ENCODE measurements at regions not wholly inside any gene's neighbourhood (a gene's known extent, or its start where the extent isn't known, plus 50 kb on each side); places are given as distances from the start of the nearest gene placed in this dataset.
"Not testable (repeated sequence)": the region's sequence is repeated elsewhere in the genome, so short reads cannot be mapped to it uniquely, and the experiment has no call there.

- Mint-ChIP-seq H3K4me1 (no peaks in the 10 kb centered on the region), H3K9me3 (no peaks in the 10 kb centered on the region), H3K4me3 (no peak overlapping the region), H3K36me3 (no peaks in the 10 kb centered on the region), H3K27ac (no peak overlapping the region), H3K27me3 (ENCODE audit: low read depth in 3 of 3) (peaks cover 2 to 6% (median 2%) of the 10 kb centered on the region in 3 donors)
- no peak for DNase-seq
Observed at GRCh38 chr19:27974082-27974513, 1238.9 kb downstream of the UQCRFS1 start.

DNA sequence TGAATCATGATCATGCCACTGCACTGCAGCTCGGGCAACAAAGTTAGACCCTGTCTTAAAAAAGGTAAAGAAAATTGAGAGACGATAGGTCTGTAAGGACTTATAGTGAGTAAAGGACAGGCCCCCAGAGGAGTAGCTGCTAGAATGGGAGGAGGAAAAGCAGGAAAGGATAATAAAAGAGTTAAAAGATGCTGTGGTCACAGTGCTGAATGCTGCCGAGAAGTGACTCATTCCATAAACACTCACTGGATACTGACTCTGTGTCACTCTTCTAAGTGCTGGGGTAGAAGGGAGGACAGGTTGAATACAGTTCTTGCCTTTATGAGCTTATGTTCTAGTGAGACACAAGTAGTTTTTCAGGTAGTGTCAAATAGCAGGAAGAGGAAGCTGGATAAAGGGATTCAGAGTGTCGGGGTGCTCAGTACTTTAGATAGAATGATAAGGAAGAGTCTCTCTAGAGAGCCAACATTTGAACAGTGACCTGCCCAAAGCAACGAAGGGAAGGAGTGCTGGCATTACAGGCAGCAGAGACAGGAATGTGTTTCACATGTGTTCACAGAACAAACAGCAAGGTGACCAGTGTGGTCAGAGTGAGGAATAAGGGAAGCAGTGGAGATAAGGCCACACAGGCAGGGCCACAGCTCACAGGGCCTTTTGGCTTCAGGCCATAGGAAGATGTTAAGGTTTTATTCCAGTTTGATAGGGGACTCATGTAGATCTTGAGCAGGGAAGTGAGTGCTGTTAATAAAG, 1240.5 kb downstream of the UQCRFS1 start:
- H3K4me1 Mint-ChIP-seq = no peaks in the 10 kb centered on the region
- H3K27ac Mint-ChIP-seq = no peak overlapping the region
- no peaks in the 10 kb centered on the region for H3K9me3 Mint-ChIP-seq
- no peak overlapping the region for H3K4me3 Mint-ChIP-seq
- H3K27me3 Mint-ChIP-seq (ENCODE audit: low read depth in 3 of 3) = peaks cover 2 to 6% (median 2%) of the 10 kb centered on the region in 3 donors
- H3K36me3 Mint-ChIP-seq = no peaks in the 10 kb centered on the region
- DNase-seq = no peak

- no peak overlapping the region for H3K27ac Mint-ChIP-seq
- H3K36me3 Mint-ChIP-seq = no peaks in the 10 kb centered on the region
- H3K9me3 Mint-ChIP-seq = no peaks in the 10 kb centered on the region
- no peak overlapping the region for H3K4me3 Mint-ChIP-seq
- no peaks in the 10 kb centered on the region for H3K4me1 Mint-ChIP-seq
- peaks cover 2 to 4% (median 2%) of the 10 kb centered on the region in 3 donors for H3K27me3 Mint-ChIP-seq (ENCODE audit: low read depth in 3 of 3)
- DNase-seq = no peak
Observed at GRCh38 chr19:27971869-27972268, 1241.1 kb downstream of the UQCRFS1 start.

- Mint-ChIP-seq H3K36me3 (no peaks in the 10 kb centered on the region), H3K4me3 (no peak overlapping the region), H3K27ac (no peak overlapping the region), H3K4me1 (no peaks in the 10 kb centered on the region), H3K27me3 (ENCODE audit: low read depth in 3 of 3) (peaks cover 2% of the 10 kb centered on the region in 3 donors), H3K9me3 (no peaks in the 10 kb centered on the region)
- no peak for DNase-seq
Observed at GRCh38 chr19:27971071-27971470, 1241.9 kb downstream of the UQCRFS1 start.

DNA sequence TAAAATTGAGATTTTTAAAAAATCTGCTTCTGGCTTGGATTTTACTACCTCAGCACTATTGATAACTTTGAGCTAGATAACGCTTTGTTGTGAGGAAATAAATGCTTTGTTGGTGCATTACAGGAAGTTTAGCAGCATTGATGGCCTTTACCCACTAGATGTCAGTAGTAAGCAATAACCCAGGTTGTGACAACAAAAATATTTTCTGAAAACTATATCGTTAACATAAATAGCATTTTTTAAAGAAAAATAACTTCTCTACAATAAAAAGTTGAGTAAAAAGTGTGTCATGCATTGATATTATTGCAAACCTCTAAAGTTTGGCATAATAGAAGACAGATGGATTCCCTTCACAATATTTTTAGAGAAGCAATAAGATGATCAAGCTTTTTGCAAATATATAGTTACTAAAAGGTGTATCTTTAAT, 1246.5 kb downstream of the UQCRFS1 start:
- Mint-ChIP-seq H3K27me3 (ENCODE audit: low read depth in 3 of 3) (peaks cover 0 to 2% (median 0%) of the 10 kb centered on the region in 3 donors), H3K36me3 (no peaks in the 10 kb centered on the region), H3K27ac (no peak overlapping the region), H3K9me3 (no peaks in the 10 kb centered on the region), H3K4me1 (no peaks in the 10 kb centered on the region), H3K4me3 (no peak overlapping the region)
- peak in 2 of 3 donors; percentile 4 to 17 for DNase-seq

DNA sequence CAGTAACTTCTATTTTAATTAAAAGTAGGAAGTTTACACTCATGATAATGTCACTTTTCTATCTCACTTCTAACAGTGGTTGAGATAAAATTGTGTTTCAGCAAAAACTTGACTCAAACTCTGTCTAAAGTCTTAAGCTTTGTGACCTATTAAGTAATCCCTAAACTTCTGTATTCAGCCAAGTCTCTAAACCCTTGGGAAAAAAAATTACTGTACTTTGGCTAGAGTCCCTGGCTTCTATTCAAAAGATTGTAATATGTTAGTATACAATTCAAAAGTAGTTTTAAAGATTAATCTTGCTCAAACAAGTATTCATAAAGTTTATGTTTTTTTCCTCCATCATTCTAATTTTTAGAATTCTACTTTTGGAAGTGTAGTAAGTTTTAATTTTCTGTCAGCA, 1248.8 kb downstream of the UQCRFS1 start:
- Mint-ChIP-seq H3K9me3 (no peaks in the 10 kb centered on the region), H3K27ac (no peak overlapping the region), H3K27me3 (ENCODE audit: low read depth in 3 of 3) (peaks cover 0 to 2% (median 0%) of the 10 kb centered on the region in 3 donors), H3K4me1 (no peaks in the 10 kb centered on the region), H3K36me3 (no peaks in the 10 kb centered on the region), H3K4me3 (no peak overlapping the region)
- DNase-seq = no peak

- H3K4me3 Mint-ChIP-seq = no peak overlapping the region
- no peaks in the 10 kb centered on the region for H3K4me1 Mint-ChIP-seq
- H3K36me3 Mint-ChIP-seq = no peaks in the 10 kb centered on the region
- no peak for DNase-seq
- H3K9me3 Mint-ChIP-seq = no peaks in the 10 kb centered on the region
- H3K27ac Mint-ChIP-seq = no peak overlapping the region
- peaks cover 0 to 2% (median 0%) of the 10 kb centered on the region in 3 donors for H3K27me3 Mint-ChIP-seq (ENCODE audit: low read depth in 3 of 3)
Observed at GRCh38 chr19:27962264-27962663, 1250.7 kb downstream of the UQCRFS1 start.

- DNase-seq = no peak
- Mint-ChIP-seq H3K4me3 (no peak overlapping the region), H3K27ac (no peak overlapping the region), H3K9me3 (no peaks in the 10 kb centered on the region), H3K4me1 (no peaks in the 10 kb centered on the region), H3K36me3 (no peaks in the 10 kb centered on the region), H3K27me3 (ENCODE audit: low read depth in 3 of 3) (peaks cover 0 to 2% (median 0%) of the 10 kb centered on the region in 3 donors)
Observed at GRCh38 chr19:27955485-27956480, 1257.2 kb downstream of the UQCRFS1 start.

GRCh38 chr19:27942607-27943006, 1270.3 kb downstream of the UQCRFS1 start:
- not testable (repeated sequence) for H3K36me3 Mint-ChIP-seq; DNase-seq; H3K27me3 Mint-ChIP-seq (ENCODE audit: low read depth in 3 of 3); H3K4me3 Mint-ChIP-seq; H3K4me1 Mint-ChIP-seq; H3K27ac Mint-ChIP-seq
- peaks cover 13 to 31% (median 26%) of the 10 kb centered on the region in 6 donors for H3K9me3 Mint-ChIP-seq

GRCh38 chr19:27936139-27936538, 1276.8 kb downstream of the UQCRFS1 start:
- H3K4me1 Mint-ChIP-seq = no peaks in the 10 kb centered on the region
- DNase-seq = no peak
- H3K9me3 Mint-ChIP-seq = peaks cover 0 to 4% (median 0%) of the 10 kb centered on the region in 6 donors
- no peaks in the 10 kb centered on the region for H3K36me3 Mint-ChIP-seq
- H3K27ac Mint-ChIP-seq = no peak overlapping the region
- H3K27me3 Mint-ChIP-seq (ENCODE audit: low read depth in 3 of 3) = peaks cover 0 to 5% (median 0%) of the 10 kb centered on the region in 3 donors
- H3K4me3 Mint-ChIP-seq = no peak overlapping the region

GRCh38 chr19:27935669-27936068, 1277.3 kb downstream of the UQCRFS1 start:
- DNase-seq = no peak
- no peak overlapping the region for H3K27ac Mint-ChIP-seq
- no peak overlapping the region for H3K4me3 Mint-ChIP-seq
- peaks cover 0 to 4% (median 0%) of the 10 kb centered on the region in 6 donors for H3K9me3 Mint-ChIP-seq
- H3K36me3 Mint-ChIP-seq = no peaks in the 10 kb centered on the region
- H3K4me1 Mint-ChIP-seq = no peaks in the 10 kb centered on the region
- H3K27me3 Mint-ChIP-seq (ENCODE audit: low read depth in 3 of 3) = peaks cover 0 to 5% (median 2%) of the 10 kb centered on the region in 3 donors

DNA sequence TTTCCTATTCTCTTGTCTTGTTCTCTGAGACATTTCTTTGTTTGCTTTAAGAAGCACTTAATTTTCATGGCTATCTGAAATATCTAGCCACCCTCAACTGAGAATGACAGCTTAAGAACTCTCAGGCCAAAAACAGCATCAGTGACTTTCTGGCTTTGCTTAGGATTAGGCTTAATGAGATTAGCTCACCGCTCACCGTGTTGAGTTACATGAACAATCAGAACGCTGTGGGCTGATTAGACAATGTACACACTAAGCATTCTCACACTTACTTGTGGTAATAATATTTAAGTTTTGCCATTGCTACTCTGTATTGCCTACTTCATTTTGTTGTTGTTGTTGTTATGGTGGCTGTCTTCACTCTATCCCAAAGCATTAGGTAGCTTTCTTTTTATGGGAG, 1283.6 kb downstream of the UQCRFS1 start:
- Mint-ChIP-seq H3K27ac (no peak overlapping the region), H3K4me3 (no peak overlapping the region), H3K9me3 (peaks cover 0 to 4% (median under 1%) of the 10 kb centered on the region in 6 donors), H3K4me1 (no peaks in the 10 kb centered on the region), H3K36me3 (no peaks in the 10 kb centered on the region), H3K27me3 (ENCODE audit: low read depth in 3 of 3) (peaks cover 0 to 2% (median 0%) of the 10 kb centered on the region in 3 donors)
- DNase-seq = no peak

DNA sequence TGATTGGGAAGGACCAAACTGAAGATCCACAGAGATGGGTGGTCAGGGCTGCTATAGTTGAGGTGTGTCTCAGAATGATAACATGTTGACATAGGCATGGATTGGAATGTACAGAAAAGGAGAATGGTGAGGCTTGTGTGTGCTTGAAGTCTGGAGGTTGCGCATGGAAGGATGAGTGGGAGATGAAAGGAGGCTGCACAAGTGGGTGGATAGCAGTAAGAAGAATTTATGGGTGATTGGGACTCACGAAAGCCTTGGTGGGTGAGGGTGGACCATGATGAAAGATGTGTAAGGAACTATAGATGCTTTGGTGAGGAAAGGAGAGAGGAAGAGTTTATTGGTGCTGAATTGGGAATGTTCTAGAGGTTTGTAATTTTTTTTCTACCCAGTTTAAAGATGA, 1287.7 kb downstream of the UQCRFS1 start:
- Mint-ChIP-seq H3K4me1 (no peaks in the 10 kb centered on the region), H3K27me3 (ENCODE audit: low read depth in 3 of 3) (peaks cover 0 to 2% (median 1%) of the 10 kb centered on the region in 3 donors), H3K4me3 (no peak overlapping the region), H3K27ac (no peak overlapping the region), H3K36me3 (no peaks in the 10 kb centered on the region), H3K9me3 (peaks cover 0 to 6% (median under 1%) of the 10 kb centered on the region in 6 donors)
- no peak for DNase-seq

- no peak overlapping the region for H3K4me3 Mint-ChIP-seq
- H3K4me1 Mint-ChIP-seq = no peaks in the 10 kb centered on the region
- DNase-seq = no peak
- peaks cover 0 to 2% (median 1%) of the 10 kb centered on the region in 3 donors for H3K27me3 Mint-ChIP-seq (ENCODE audit: low read depth in 3 of 3)
- no peak overlapping the region for H3K27ac Mint-ChIP-seq
- H3K36me3 Mint-ChIP-seq = no peaks in the 10 kb centered on the region
- peaks cover 0 to 6% (median under 1%) of the 10 kb centered on the region in 6 donors for H3K9me3 Mint-ChIP-seq
Observed at GRCh38 chr19:27922970-27923369, 1290.0 kb downstream of the UQCRFS1 start.

All from immature natural killer cell (primary cell).